OCI-M1 (cell line): ENCODE measurements at regions not wholly inside any gene's neighbourhood (a gene's known extent, or its start where the extent isn't known, plus 50 kb on each side); places are given as distances from the start of the nearest gene placed in this dataset.

Experiments used
- DNase-seq: peaks from one replicate; lab custom pipeline; 2025; lab: John Stamatoyannopoulos, UW

DNA sequence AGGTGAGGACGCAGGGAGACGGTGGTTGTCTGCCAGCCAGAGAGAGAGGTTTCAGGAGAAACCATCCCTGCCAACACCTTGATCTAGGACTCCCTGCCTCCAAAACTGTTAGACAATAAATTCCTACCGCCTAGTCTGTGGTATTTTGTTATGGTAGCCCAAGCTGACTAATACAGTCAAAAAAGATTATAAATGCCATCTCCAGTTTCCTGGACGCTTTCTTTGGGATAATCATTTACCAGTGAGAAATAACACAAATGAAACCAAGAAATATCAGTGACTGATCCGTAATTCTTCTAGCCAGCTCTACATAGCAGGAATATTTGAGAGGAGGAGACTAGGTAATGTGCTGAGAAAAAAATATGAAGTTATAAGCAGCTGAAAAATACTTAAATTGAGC lies 707.8 kb upstream of the LMCD1 start:
- no peak for DNase-seq

DNA sequence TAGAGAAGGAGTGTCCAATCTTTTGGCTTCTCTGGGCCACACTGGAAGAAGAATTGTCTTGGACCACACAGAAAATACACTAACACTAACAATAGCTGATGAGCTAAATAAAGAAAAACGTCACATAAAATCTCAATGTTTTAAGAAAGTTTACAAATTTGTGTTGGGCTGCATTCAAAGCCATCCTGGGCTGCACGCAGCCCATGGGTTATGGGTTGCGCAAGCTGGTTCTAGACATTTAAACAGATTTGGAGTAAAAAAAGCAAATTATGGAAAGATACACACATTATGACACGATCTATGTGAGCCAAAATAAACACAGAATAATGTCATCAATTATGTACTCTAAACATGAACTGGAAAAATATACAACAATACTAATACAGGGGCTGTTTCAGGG lies 703.3 kb upstream of the LMCD1 start:
- DNase-seq = no peak

DNA sequence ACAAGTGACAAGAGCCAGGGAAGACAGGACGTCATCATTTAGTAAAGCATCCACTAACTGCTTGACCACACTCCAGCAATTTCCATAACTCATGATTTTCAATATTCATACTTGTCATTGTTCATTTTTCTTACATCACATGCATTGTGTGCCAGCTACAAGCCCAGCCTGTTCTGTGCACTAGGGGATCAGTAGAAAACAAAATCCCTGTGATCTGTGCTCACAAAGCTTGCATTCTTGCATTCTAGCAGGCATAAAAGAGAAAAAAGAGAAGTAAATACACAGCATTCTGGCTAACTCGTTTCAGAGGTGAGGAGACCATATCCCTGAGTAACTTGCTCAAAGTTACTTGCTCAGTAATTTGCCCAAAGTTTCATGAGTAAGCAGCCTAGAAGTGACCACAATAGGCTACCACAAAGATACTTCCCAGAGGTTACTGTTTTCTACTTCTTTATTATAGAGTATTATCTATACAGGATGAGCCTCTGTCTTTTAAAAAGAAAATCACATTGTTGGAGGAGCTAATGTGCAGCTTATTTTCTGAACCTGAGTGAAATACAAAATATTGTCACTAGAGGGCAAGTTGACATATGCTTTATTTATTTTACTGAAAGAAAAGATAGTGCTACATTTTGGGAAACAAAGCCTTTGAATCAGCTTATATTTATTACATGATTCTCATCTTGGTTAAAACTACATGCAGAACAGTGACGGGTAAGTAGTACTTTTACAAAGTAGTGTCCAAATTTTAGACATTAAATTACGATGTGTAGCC lies 701.4 kb upstream of the LMCD1 start:
- peak; percentile 82 for DNase-seq

DNA sequence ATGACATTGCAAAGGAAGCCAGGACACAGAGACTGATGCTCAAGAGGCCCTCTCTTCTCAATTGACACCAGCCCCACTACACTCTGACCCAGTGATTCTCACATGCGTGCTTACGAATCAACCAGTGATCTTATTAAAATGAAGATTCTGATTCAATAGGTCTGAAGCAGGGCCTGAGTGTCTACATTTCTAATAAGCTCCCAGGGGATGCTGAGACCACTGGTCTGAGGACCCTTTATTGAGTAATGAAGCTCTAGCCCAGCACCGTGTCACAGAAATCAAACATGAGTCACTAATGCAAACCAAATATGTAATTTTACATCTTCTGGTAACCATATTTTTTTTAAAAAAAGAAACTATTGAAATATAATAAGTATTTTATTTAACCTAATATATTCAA lies 689.1 kb upstream of the LMCD1 start:
- no peak for DNase-seq

DNA sequence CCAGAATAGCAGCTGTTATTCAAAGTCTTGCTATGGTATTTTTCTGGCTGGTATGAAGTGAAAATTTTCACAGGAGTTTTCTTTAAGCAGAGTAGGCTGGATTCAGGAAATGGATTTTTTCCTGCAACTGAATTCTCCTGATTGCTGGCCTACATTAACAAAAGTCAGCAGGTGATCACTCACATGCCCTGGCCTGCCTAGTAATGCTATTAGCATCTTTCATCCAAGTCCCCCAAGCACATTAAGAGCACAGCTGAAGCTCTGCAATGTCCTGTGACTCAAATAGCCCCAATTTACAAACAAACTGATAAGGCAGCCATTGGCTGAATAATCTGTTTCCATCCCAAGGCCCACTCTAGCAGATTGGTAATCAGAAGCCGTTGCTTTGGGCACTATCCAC lies 688.3 kb upstream of the LMCD1 start:
- DNase-seq = no peak

DNA sequence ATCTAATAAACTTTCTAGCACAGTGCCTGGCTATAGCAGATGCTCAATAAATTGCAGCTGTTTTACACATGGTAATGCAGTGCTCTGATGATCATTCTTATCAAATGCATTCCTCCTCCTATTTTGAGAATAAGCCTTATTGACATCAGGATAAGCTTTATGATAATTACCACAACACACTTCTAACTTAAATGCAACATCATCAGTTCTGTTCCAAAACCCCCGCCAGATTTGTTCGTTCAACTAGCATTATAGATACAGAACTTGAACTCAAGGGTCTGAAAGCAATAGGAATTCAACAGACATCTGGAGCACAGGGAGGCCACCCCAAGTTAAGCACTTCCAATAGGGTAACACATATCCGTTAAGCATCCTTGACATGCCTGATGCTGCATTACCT lies 684.4 kb upstream of the LMCD1 start:
- DNase-seq = no peak

DNA sequence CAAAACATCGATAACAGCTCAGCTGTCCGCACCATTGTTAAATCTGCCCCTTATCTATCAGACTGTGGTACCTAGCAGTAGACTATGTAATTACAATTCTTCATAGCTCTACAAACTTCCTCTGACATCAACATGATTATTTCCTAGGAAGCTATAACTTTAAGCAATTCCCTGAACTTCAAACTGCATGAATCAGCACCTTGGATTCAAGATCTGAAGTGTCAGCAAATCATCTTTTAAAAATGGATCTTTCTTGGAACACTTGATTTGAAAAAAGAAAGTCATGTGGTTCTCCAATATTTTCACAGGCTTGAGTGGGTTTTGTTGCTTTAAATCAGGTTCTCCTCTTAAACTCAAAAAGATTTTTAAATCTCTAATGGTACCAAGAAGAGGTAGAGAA lies 680.7 kb upstream of the LMCD1 start:
- no peak for DNase-seq

DNA sequence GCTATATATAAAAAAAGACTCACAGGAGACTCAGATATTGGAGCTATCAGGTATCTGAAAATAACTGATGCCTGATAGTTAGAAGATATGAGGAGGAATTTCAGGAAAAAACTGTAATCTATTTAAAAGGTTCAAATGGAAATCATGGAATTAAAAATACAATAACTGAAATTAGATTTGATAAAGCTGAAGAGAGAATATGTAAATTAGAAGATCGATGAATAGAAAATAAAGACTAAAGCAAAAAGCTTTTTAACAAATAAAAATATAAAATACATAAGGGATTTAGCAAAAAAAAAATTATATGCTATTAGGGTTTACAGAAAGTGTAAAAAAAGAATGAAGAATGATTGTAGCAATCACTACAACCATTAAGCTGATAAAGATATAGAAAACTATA lies 679.8 kb upstream of the LMCD1 start:
- DNase-seq = no peak

DNA sequence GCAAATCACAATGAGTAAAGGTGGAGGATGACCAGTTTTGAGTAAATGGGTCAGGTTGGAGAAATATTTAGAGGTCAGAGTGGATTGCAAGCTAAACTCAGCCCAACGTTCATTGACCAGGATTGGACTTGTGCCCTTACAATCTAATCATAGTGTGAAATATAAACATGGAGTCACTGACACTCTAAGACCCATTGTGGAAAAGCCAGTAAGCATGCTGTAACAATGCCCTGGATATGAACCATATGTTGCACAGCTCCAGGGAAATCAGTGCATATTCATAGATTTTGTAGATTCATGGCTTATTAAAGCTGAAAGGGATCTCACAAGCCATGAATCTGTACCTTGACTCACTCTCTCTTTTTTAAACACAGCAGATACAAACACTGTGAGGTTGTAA lies 660.2 kb upstream of the LMCD1 start:
- DNase-seq = no peak

DNA sequence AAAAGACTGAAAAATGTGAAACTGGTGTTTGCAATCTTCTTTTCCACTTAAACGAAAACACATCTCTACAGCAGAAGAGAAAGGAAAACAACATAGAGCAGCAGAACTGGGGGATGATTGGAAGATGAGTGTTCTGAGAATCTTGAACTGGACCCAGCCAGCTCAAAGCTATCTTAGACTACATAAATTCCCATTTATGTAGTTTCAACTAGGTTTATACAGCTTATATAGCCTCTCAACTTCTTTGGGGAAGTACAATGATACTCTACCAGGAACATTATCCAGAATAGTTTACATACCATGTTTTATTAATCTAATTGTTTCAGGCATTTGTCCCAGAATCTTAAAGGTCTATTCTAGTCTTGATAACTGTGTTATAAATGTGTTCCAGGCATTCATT lies 658.2 kb upstream of the LMCD1 start:
- no peak for DNase-seq

DNA sequence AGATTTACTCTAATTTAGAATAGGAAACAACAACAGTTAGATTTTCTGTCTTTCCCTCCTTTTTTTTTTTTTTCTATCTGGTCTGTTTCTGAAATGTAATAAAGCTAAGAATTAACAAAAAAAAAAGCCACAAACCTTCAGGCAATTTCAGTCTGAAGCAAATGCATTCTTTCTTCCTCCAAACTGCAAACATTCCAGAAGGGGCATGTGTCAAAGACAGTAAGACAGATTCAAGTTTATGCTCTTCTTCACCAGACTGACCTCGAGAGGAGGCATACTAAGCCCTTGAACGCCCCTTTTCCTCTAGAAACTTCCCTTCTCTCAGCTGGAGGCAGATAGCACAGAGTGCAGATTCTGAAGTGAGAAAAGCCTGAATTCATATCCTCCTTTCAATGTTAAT lies 654.6 kb upstream of the LMCD1 start:
- DNase-seq = no peak

DNA sequence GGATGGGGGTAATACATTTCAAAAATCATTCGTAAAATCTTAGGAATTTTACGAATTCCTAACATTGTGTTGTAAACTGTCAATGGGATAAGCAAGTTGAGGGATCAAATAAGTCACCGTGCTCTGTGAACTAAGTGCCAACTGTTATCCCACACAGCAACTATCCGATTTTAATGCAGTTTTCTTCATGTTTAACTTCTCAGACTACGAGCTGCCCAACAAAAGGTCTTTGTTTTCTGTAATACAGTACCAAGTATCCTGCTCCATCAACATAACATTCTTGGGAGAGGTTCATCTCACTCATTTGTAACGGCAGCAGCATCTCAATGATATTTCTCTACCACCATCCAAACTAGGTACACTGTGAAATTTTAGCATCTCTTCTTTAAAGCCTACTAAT lies 654.1 kb upstream of the LMCD1 start:
- DNase-seq = no peak

DNA sequence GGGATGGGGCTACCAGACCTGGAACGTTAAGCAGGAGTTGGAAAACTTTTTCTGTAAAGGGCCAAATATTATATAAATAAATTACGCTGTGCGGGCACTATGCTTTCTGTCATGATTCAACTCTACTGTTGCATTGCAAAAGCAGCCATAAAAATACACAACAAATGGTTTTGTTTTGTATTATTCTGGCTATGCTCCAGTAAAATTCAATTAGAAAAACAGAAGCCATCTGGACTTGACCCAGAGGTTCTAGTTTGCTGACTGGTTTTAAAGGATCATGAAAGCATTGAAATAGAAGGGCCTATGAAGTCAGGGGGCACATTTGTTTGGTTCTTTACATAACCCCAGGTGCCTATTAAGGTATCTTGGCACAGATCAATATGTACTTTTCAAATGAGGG lies 647.4 kb upstream of the LMCD1 start:
- DNase-seq = no peak

DNA sequence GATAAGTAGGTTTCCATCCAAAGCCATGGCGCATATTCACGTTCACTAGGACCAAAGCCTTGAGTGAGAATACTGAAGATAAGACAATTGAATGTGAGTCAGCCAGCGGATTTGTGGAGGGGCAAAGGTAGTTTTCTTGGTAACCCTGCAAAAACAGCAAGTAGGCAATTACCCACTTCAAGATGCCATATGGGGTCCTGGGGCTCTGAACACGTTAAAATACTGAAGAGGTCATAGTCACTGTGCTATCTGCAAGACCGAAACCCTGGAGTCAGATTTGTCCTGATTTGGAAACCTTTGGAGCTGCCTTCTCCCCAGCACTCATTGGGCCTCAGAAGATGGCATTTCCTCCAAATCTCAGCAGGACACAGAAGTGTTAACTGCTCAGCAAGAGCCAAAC lies 646.9 kb upstream of the LMCD1 start:
- no peak for DNase-seq

DNA sequence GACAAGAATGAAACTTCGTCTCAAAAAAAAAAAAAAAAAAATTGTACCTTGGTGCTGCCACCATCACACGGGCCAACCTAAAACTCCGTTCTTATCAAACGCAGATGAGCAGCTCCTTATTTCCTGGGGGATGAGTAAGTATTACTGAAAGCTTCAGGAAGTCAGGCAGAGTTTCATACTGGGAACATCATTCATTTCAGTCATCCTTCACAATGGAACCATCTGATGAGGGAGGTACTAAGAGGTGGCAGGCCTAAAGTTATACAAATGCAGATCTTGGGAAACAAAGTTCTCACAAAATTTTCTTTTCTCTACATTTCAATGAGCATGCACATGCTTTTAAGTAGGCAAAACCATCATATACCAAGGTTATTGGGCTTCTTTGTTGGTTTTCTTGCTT lies 636.0 kb upstream of the LMCD1 start:
- no peak for DNase-seq

DNA sequence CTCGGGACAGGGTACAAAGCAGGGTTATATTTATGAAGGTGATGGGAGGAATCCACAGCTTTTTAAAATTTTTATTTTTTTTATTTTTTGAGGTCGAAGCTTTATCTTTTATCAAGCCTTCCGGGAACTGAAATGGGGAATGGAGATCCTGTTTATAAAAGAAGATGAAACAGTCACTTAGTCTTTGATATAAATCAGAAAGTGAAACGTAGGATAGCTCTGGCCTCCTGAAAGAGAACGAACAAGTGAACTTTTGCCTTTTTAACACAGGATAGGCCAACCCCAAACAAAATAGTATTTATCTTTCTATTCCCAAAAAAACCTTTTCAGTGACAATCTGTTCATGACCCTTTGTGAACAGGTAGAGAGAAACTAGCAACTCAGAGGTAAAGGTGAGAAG lies 634.0 kb upstream of the LMCD1 start:
- DNase-seq = no peak

DNA sequence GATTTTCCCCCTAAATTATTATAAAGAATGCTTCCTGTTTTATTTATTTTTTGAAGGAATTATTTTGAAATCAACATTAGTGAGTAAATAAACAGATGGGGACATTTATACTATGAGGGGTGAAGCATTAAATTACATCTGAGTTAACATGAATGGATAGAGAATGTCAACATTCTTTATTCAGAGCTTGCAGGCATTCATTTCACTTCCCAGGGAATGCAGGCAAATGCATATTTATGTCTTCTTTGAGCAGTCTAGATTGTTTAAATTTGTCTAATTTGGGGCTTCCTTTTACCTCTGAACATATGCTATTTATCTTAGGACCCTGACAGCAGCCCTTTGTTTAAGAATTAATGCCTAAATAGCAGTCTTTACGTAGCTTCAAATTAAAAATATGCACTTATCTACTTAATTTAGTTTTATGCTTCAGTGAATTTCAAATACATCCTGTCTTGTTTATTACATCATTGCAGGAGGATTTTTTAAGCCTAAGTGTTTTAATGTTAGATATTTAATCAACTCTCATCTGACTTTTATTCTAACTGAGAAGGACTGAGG lies 630.5 kb upstream of the LMCD1 start:
- no peak for DNase-seq

DNA sequence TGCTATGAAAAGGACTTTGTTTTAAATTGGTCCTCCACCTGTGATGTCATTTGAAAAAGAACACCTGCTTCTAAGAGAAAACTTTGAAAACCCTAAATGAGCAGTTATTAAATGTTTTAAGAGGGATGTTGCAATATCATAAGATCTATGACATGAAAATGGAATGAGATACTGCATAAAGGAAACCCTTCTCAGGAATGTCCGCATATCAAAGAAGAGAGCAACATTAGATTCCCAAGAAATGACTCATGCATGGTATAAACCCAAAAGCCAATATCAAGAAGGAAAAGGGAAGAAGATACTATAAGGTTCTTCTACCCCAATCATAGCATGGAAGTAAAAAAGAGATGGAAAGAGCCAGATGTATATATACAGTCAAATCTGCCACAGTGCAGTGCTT lies 627.5 kb upstream of the LMCD1 start:
- no peak for DNase-seq

DNA sequence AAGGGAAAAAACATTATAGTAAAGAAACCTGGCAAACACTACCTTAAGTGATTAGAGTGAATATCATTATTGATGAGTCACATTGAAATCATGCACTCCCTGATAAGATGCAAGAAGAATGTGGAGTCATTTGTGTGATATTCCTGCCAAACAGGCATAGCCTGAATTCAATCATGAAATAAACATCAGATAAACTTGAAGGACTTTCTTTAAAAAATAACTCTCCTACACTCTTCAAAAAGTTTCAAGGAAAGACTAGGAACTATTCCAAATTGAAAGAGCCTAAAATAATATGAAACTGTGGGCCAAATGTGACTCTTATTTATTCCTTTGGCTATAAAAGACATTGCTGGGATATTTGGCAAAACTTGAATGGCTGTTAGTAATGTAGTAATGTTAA lies 625.7 kb upstream of the LMCD1 start:
- DNase-seq = peak; percentile 20

DNA sequence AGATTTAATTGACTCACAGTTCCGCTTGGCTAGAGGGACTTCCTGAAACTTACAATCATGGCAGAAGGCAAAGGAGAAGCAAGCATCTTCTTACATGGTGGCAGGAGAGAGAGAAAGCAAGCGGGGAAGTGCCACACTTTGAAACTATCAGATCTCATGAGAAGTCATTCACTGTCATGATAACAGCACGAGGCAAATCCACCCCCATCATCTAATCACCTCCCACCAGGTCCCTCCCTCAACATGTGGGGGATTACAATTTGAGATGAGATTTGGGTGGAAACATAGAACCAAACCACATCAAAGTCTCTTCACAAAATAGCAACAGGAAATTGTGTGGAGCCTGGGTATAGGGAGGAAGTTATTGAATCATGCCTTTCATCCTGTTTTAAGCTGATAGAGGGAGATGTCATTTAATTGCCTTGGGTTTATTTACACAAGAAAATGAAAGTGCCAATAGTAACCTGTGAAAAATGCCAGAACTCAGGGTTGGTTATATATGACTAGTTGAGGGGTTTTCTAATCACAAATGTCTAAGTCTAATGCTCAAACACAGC lies 624.8 kb upstream of the LMCD1 start:
- peak; percentile 99 for DNase-seq

DNA sequence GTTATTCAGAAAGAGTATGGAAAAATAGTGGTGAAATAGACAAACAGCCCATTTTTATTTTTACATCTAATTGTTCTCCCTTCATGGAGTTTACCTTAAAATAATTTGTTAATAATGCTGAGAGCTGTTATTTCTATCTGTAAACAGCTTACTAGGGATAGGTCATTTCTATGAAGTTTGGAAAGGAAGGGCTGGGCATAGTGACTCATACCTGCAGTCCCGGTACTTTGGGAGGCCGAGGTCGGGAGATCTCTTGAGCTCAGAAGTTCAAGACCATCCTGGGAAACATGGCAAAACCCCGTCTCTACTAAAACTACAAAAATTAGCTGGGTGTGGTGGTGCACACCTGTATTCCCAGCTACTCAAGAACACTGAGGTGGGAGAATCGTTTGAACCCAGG lies 624.3 kb upstream of the LMCD1 start:
- DNase-seq = no peak

DNA sequence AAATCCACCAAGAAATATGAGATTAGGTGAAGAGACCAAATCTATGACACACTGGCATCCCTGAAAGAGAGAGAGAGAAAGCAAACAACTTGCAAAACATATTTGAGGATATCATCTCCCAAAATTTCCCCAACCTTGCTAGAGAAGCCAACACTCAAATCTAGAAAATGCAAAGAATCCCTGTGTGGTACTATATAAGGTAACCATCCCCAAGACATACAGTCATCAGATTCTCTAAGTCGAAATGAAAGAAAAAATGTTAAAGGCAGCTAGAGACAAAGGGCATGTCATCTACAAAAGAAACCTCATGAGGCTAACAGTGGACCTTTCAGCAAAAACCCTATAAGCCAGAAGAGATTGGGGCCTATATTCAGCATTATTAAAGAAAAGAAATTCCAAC lies 622.1 kb upstream of the LMCD1 start:
- no peak for DNase-seq

DNA sequence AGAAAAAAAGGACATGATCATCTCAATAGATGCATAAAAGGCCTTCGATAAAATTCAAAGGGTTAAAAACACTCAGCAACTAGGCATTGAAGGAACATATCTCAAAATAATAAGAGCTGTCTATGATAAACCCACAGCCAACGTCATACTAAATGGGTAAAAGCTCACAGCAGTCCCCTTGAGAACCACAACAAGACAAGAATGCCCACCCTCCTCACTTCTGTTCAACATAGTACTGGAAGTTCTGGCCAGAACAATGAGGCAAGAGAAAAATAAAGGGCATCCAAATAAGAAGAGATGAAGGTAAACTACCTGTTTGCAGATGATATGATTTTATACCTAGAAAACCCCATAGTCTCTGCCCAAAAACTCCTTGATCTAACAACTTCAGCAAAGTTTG lies 619.7 kb upstream of the LMCD1 start:
- DNase-seq = no peak

DNA sequence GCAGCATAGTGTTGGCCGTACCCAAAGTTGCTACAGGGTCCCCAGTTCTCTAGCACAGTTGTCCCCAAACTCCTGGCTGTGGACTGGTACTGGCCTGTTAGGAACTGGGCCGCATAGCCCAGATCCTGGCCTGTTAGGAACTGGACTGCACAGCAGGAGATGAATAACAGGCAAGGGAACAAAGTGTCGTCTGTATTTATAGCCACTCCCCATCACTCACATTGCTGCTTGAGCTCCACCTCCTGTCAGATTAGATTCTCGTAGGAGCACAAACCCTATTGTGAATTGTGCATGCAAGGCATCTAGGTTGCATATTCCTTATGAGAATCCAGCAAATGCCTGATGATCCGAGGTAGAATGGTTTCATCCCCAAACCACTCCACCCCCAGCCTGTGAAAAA lies 604.0 kb upstream of the LMCD1 start:
- DNase-seq = no peak
